Testis (tissue), 2 donors: ENCODE measurements at regions not wholly inside any gene's neighbourhood (a gene's known extent, or its start where the extent isn't known, plus 50 kb on each side); places are given as distances from the start of the nearest gene placed in this dataset.

Source experiments
- DNase-seq: peaks from one replicate; pipeline ENCODE4 v3.0.0-alpha.2; 2019
- H3K27ac ChIP-seq, 2 donors: fragments of 200-600 bp; sonication (generic); one replicate each; pipeline ENCODE4 v1.5.1; 2019
- H3K27me3 ChIP-seq: fragments of 200-600 bp; sonication (generic); one replicate; pipeline ENCODE4 v1.5.1; 2019
- H3K36me3 ChIP-seq: fragments of 200-600 bp; sonication (generic); one replicate; pipeline ENCODE4 v1.5.1; 2017; ENCODE audit warnings: low read depth; ENCODE audit errors: missing control alignments
- H3K4me1 ChIP-seq: fragments of 200-600 bp; sonication (generic); one replicate; pipeline ENCODE4 v1.5.1; 2019
- H3K4me3 ChIP-seq, 2 donors: fragments of 200-600 bp; sonication (generic); one replicate each; pipeline ENCODE4 v1.5.1; 2017 to 2019
- H3K9me3 ChIP-seq: fragments of 200-600 bp; sonication (generic); one replicate; pipeline ENCODE4 v1.5.1; 2017
- POLR2A ChIP-seq: fragments of 450-650 bp; IDR thresholded peaks from one replicate; pipeline ENCODE4 v1.6.1; 2017; ENCODE audit warnings: antibody characterized with exemption, mild to moderate bottlenecking, moderate library complexity
- WGBS, 2 donors: methylation state at CpG; one replicate each; pipeline ENCODE4 v1.1.5; 2018; 5-methylcytosine and 5-hydroxymethylcytosine counted together
- intact Hi-C: fragments of 100-400 bp; cut with DNase I; formaldehyde crosslinking; loops from one replicate; pipeline ENCODE4 v1.15.1; 2023; ENCODE audit warnings: low total_unique reads
- TF ChIP-seq, protein P1 (sequence below), 3 experiments: fragments of 450-650 bp in 2 of 3; fragments of 200-600 bp in 1 of 3; sonication (generic) in 1 of 3; IDR thresholded peaks; one replicate each; pipeline ENCODE4 v1.5.1; 2016 to 2019; ENCODE audit warnings: antibody characterized with exemption in 3 of 3, mild to moderate bottlenecking in 2 of 3, moderate library complexity in 1 of 3

- Histone ChIP-seq H3K27ac (no peak overlapping the region), H3K9me3 (no peaks in the 10 kb centered on the region), H3K4me3 (no peak overlapping the region), H3K36me3 (no peaks in the 10 kb centered on the region), H3K4me1 (no peaks in the 10 kb centered on the region), H3K27me3 (no peaks in the 10 kb centered on the region)
- no peak for DNase-seq
- WGBS, 2 donors = 77 to 84% methylated on average over 2 to 4 of the region's 4 CpGs
- TF ChIP-seq POLR2A = no peak
- TF ChIP-seq, protein P1, sequence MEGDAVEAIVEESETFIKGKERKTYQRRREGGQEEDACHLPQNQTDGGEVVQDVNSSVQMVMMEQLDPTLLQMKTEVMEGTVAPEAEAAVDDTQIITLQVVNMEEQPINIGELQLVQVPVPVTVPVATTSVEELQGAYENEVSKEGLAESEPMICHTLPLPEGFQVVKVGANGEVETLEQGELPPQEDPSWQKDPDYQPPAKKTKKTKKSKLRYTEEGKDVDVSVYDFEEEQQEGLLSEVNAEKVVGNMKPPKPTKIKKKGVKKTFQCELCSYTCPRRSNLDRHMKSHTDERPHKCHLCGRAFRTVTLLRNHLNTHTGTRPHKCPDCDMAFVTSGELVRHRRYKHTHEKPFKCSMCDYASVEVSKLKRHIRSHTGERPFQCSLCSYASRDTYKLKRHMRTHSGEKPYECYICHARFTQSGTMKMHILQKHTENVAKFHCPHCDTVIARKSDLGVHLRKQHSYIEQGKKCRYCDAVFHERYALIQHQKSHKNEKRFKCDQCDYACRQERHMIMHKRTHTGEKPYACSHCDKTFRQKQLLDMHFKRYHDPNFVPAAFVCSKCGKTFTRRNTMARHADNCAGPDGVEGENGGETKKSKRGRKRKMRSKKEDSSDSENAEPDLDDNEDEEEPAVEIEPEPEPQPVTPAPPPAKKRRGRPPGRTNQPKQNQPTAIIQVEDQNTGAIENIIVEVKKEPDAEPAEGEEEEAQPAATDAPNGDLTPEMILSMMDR (IDR thresholded peaks at IDR 0.05) = no peak
- intact Hi-C loops = no loop called here
These were observed 228.7 kb upstream of the SKOR2 start for GRCh38 chr18:47480166-47480565.

GRCh38 chr18:47471784-47472183 is 220.3 kb upstream of the SKOR2 start:
- TF ChIP-seq, protein P1 (IDR thresholded peaks at IDR 0.05) = no peak
- TF ChIP-seq POLR2A = no peak
- WGBS, 2 donors = 75 to 77% methylated on average over 2 of the region's 2 CpGs
- Histone ChIP-seq H3K4me3 (no peak overlapping the region), H3K27me3 (no peaks in the 10 kb centered on the region), H3K36me3 (no peaks in the 10 kb centered on the region), H3K27ac (no peak overlapping the region), H3K4me1 (no peaks in the 10 kb centered on the region), H3K9me3 (no peaks in the 10 kb centered on the region)
- no peak for DNase-seq
- intact Hi-C loops = no loop called here

DNA sequence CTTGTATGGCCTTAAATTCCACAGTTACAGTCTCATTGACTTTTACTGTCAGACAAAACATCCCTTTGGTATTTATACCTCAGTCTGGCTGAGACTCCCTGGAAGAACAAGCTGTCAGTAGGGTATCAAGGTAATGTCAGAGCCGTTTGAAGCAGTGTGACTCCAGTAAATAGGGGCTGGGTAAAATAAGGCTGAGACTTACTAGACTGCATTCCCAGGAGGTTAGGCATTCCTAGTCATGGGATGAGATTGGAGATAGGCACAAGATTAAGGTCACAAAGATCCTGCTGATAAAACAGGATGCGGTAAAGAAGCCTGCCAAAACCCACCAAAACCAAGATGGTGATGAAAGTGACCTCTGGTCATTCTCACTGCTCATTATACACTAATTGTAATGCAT is 219.5 kb upstream of the SKOR2 start:
- H3K9me3 ChIP-seq = no peaks in the 10 kb centered on the region
- WGBS, 2 donors = 77 to 90% methylated on average over 2 of the region's 2 CpGs
- no peaks in the 10 kb centered on the region for H3K27me3 ChIP-seq
- TF ChIP-seq POLR2A = no peak
- TF ChIP-seq, protein P1 (IDR thresholded peaks at IDR 0.05) = no peak
- H3K36me3 ChIP-seq = no peaks in the 10 kb centered on the region
- no peak overlapping the region for H3K27ac ChIP-seq
- H3K4me3 ChIP-seq = no peak overlapping the region
- no peak for DNase-seq
- intact Hi-C loops = no loop called here
- no peaks in the 10 kb centered on the region for H3K4me1 ChIP-seq

DNA sequence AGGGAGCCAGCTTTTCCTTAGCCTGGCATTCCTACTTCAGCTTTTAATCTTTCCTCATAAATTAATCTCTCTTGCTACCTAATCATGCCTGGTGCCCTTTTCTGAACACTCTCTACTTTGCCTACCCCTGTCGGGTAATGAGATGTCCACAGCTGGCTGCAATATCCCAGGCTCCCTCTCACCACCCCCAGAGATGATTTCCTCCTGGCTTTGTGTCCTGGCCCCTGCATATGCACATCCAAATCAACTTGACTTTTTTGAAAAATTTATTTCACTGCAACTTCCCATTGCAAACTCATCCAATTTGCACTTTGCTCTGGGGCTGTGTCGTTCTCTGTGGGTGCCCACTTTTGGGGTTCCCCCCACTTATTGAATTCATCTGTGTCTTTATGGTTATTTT is 218.1 kb upstream of the SKOR2 start:
- no peak for DNase-seq
- H3K4me1 ChIP-seq = no peaks in the 10 kb centered on the region
- intact Hi-C loops = no loop called here
- H3K9me3 ChIP-seq = no peaks in the 10 kb centered on the region
- 46 to 65% methylated on average over 2 of the region's 2 CpGs for WGBS, 2 donors
- no peak overlapping the region for H3K27ac ChIP-seq
- no peaks in the 10 kb centered on the region for H3K36me3 ChIP-seq
- TF ChIP-seq, protein P1 (IDR thresholded peaks at IDR 0.05) = no peak
- no peak for TF ChIP-seq POLR2A
- no peaks in the 10 kb centered on the region for H3K27me3 ChIP-seq
- H3K4me3 ChIP-seq = no peak overlapping the region

- Histone ChIP-seq H3K9me3 (no peaks in the 10 kb centered on the region), H3K27ac (no peak overlapping the region), H3K36me3 (no peaks in the 10 kb centered on the region), H3K4me3 (no peak overlapping the region), H3K27me3 (no peaks in the 10 kb centered on the region), H3K4me1 (no peaks in the 10 kb centered on the region)
- WGBS, 2 donors = 86 to 93% methylated on average over 2 of the region's 2 CpGs
- TF ChIP-seq, protein P1 (IDR thresholded peaks at IDR 0.05) = no peak
- TF ChIP-seq POLR2A = no peak
- intact Hi-C loops = no loop called here
- DNase-seq = no peak
These were observed 210.5 kb upstream of the SKOR2 start for GRCh38 chr18:47461977-47462376.
